ENCODE measurements at regions not wholly inside any gene's neighbourhood (a gene's known extent, or its start where the extent isn't known, plus 50 kb on each side); places are given as distances from the start of the nearest gene placed in this dataset.

GRCh38 chr17:31686495-31686894 lies 172.5 kb downstream of the COPRS start:
- no peak overlapping the region for H3K27ac ChIP-seq
- intact Hi-C loops (cut with DNase I; ENCODE audit: low total_unique reads) = no loop called here
- H3K4me1 ChIP-seq = no peaks in the 10 kb centered on the region
- ATAC-seq (no peak), DNase-seq (no peak)
- H3K9me3 ChIP-seq = no peaks in the 10 kb centered on the region
- H3K27me3 ChIP-seq = no peaks in the 10 kb centered on the region
- H3K36me3 ChIP-seq = no peaks in the 10 kb centered on the region
- no peak overlapping the region for H3K4me3 ChIP-seq
- in situ Hi-C loops (cut with MboI; ENCODE audit: low sequenced_read_pairs in 4 of 4) = no loop called here
- TF ChIP-seq CTCF (IDR thresholded peaks at IDR 0.05 in 4 of 5, conservative IDR thresholded peaks at IDR 0.05 in 1 of 5) = no peak

DNA sequence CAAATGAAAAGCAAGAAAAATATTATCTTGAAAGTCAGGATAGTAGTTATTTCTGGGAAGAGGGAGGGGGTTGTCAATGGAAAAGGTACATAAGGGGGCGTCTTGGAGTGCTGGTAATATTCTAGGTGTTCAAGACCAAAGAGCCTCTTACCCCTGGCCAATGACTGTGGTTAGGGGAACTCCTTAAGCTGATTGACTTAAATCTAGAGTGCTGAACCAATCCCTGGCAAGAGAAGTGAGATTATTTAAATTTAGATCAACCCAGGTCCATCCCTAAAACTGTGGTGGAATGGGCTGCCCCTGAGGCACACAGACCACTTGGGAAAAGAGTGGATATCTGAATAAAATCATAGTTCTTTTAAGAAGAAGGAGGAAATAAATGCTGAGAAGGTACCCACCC lies 174.1 kb downstream of the COPRS start:
- no peak overlapping the region for H3K4me3 ChIP-seq
- H3K36me3 ChIP-seq = no peaks in the 10 kb centered on the region
- in situ Hi-C loops (cut with MboI; ENCODE audit: low sequenced_read_pairs in 4 of 4) (no loop called here), intact Hi-C loops (cut with DNase I; ENCODE audit: low total_unique reads) (no loop called here)
- no peak for TF ChIP-seq POLR2A (IDR thresholded peaks at IDR 0.05)
- no peak for TF ChIP-seq CTCF (IDR thresholded peaks at IDR 0.05 in 4 of 5, conservative IDR thresholded peaks at IDR 0.05 in 1 of 5)
- no peak for ATAC-seq
- H3K27me3 ChIP-seq = no peaks in the 10 kb centered on the region
- no peaks in the 10 kb centered on the region for H3K9me3 ChIP-seq
- H3K27ac ChIP-seq = no peak overlapping the region
- no peak for DNase-seq
- no peaks in the 10 kb centered on the region for H3K4me1 ChIP-seq

- H3K27me3 ChIP-seq = no peaks in the 10 kb centered on the region
- H3K4me1 ChIP-seq = peaks cover 0 to 9% of the 10 kb centered on the region in 2 donors
- H3K27ac ChIP-seq = no peak overlapping the region
- H3K36me3 ChIP-seq = no peaks in the 10 kb centered on the region
- in situ Hi-C loops (cut with MboI; ENCODE audit: low sequenced_read_pairs in 4 of 4) = no loop called here
- no peaks in the 10 kb centered on the region for H3K9me3 ChIP-seq
- TF ChIP-seq POLR2A (IDR thresholded peaks at IDR 0.05) (no peak), CTCF (IDR thresholded peaks at IDR 0.05 in 4 of 5, conservative IDR thresholded peaks at IDR 0.05 in 1 of 5) (no peak)
- no peak for DNase-seq
- no peak for ATAC-seq
- H3K4me3 ChIP-seq = no peak overlapping the region
- intact Hi-C loops (cut with DNase I; ENCODE audit: low total_unique reads) = no loop called here
Observed at GRCh38 chr17:31680126-31680525, 178.9 kb downstream of the COPRS start.

DNA sequence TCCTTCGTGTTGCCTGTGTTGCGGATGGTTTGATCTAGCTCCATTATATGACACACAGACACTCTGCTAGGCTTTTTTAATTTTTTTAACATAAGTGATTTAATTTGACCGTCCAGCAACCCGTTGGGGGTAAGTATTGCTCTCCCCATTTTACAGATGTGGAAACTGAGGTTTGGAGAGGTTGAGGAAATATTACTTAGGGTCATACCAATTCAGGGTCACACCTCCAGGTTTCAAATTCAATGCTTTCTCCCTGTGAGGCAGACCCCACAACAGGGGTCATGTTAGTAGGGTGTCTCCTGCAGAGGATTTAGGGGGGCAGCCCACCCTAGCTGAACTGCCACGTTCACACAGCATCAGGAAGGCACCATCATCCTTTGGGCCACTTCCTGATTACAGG lies 179.4 kb downstream of the COPRS start:
- H3K36me3 ChIP-seq = no peaks in the 10 kb centered on the region
- ATAC-seq (no peak), DNase-seq (no peak)
- no peaks in the 10 kb centered on the region for H3K27me3 ChIP-seq
- in situ Hi-C loops (cut with MboI; ENCODE audit: low sequenced_read_pairs in 4 of 4) = no loop called here
- no peak overlapping the region for H3K27ac ChIP-seq
- H3K9me3 ChIP-seq = no peaks in the 10 kb centered on the region
- intact Hi-C loops (cut with DNase I; ENCODE audit: low total_unique reads) = no loop called here
- no peak overlapping the region for H3K4me3 ChIP-seq
- peaks cover 0 to 9% of the 10 kb centered on the region in 2 donors for H3K4me1 ChIP-seq
- TF ChIP-seq POLR2A (IDR thresholded peaks at IDR 0.05) (no peak), CTCF (IDR thresholded peaks at IDR 0.05 in 4 of 5, conservative IDR thresholded peaks at IDR 0.05 in 1 of 5) (no peak)

DNA sequence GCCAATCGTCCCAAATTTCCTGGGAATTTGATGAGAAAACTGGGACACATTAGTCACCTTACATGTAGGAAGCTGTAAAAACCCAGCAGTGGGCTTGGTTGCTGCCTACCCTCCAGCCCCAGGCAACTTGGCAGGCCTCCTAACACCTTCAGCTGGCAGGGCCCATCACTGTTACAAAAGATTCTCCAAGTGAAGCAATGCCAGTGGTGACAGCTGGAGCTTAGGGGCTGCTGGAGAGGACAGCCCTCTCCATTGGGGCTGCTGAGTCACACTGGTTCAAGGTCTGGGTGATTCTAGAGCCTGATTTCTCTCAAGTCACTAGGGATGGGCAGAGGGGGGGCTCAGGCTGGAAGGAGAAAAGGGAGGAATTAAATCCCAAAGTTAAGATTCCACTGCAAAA lies 180.6 kb downstream of the COPRS start:
- H3K9me3 ChIP-seq = no peaks in the 10 kb centered on the region
- H3K4me3 ChIP-seq = no peak overlapping the region
- ATAC-seq (peak in 1 of 2 donors; percentile 74), DNase-seq (peak in 1 of 2 donors; percentile 18)
- peaks cover 0 to 9% of the 10 kb centered on the region in 2 donors for H3K4me1 ChIP-seq
- intact Hi-C loops (cut with DNase I; ENCODE audit: low total_unique reads) = no loop called here
- H3K36me3 ChIP-seq = no peaks in the 10 kb centered on the region
- no peak overlapping the region for H3K27ac ChIP-seq
- in situ Hi-C loops (cut with MboI; ENCODE audit: low sequenced_read_pairs in 4 of 4) = no loop called here
- no peak for TF ChIP-seq CTCF (IDR thresholded peaks at IDR 0.05 in 4 of 5, conservative IDR thresholded peaks at IDR 0.05 in 1 of 5)
- TF ChIP-seq POLR2A (IDR thresholded peaks at IDR 0.05) = no peak
- H3K27me3 ChIP-seq = peaks cover 0 to 3% (median 0%) of the 10 kb centered on the region in 3 donors

All from gastrocnemius medialis (tissue), 4 donors.